ENCODE measurements at regions not wholly inside any gene's neighbourhood (a gene's known extent, or its start where the extent isn't known, plus 50 kb on each side); places are given as distances from the start of the nearest gene placed in this dataset.

DNA sequence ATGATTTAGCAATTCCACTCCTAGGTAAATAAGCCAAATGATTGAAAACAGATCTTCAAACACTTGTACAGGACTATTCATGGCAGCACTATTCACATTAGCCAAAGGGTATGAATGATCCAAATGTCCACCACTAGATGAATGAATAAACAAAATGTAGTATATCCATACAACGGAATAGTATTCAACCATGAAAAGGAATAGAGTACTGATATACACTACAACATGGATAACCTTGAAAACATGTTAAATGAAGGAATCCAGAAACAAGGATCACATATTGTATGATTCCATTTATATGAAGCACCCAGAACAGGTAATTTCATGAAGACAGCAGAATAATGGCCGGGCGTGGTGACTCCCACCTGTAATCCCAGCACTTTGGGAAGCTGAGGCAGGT is 78.2 kb upstream of the IGF1R start:
- BruUV-seq (replicated peaks): no TSS peak
- FAIRE-seq: no peak

More for the DNA sequence above, 78.2 kb upstream of the IGF1R start:
- H3K27me3 ChIP-seq (ENCODE audit: control insufficient read depth in 2 of 2, insufficient read depth in 2 of 2, low read length in 2 of 2): peaks cover 0 to 2% of the 10 kb centered on the region in 2 experiments
- dilution Hi-C loops (cut with MboI; ENCODE audit: extremely low pct_ligation_motif_present, low sequenced_read_pairs): no loop called here
- DNase-seq (ENCODE audit: low read depth, low spot score): no peak
- H3K4me3 ChIP-seq (replicated peaks in 1 of 3; ENCODE audit: insufficient read depth in 1 of 3, low read depth in 1 of 3, low read length in 3 of 3): no peak overlapping the region
- TF ChIP-seq, protein P1, sequence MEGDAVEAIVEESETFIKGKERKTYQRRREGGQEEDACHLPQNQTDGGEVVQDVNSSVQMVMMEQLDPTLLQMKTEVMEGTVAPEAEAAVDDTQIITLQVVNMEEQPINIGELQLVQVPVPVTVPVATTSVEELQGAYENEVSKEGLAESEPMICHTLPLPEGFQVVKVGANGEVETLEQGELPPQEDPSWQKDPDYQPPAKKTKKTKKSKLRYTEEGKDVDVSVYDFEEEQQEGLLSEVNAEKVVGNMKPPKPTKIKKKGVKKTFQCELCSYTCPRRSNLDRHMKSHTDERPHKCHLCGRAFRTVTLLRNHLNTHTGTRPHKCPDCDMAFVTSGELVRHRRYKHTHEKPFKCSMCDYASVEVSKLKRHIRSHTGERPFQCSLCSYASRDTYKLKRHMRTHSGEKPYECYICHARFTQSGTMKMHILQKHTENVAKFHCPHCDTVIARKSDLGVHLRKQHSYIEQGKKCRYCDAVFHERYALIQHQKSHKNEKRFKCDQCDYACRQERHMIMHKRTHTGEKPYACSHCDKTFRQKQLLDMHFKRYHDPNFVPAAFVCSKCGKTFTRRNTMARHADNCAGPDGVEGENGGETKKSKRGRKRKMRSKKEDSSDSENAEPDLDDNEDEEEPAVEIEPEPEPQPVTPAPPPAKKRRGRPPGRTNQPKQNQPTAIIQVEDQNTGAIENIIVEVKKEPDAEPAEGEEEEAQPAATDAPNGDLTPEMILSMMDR (IDR thresholded peaks at IDR 0.05; ENCODE audit: extremely low read depth in 1 of 2, insufficient read depth in 1 of 2, low read depth in 1 of 2, low read length in 2 of 2): no peak
- TF ChIP-seq FOS (IDR thresholded peaks at IDR 0.05; ENCODE audit: borderline replicate concordance, insufficient read depth, low read length) (no peak), MYC (IDR thresholded peaks at IDR 0.05; ENCODE audit: low read depth, low read length) (no peak), POLR2AphosphoS5 (IDR thresholded peaks at IDR 0.05; ENCODE audit: insufficient read depth, low read depth, low read length) (no peak), JUN (IDR thresholded peaks at IDR 0.05; ENCODE audit: borderline replicate concordance, insufficient read depth, insufficient read length, low read depth) (no peak), GATA2 (IDR thresholded peaks at IDR 0.05; ENCODE audit: insufficient read depth, insufficient read length, low read depth, low read length) (no peak), EZH2 (IDR thresholded peaks at IDR 0.05; ENCODE audit: borderline replicate concordance, low read depth, low read length, severe bottlenecking) (no peak), POLR2A (IDR thresholded peaks at IDR 0.05; ENCODE audit: low read depth, low read length) (no peak)
- TF ChIP-seq, protein P2, sequence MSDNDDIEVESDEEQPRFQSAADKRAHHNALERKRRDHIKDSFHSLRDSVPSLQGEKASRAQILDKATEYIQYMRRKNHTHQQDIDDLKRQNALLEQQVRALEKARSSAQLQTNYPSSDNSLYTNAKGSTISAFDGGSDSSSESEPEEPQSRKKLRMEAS (IDR thresholded peaks at IDR 0.05; ENCODE audit: insufficient read depth, insufficient read length): no peak
- ChIA-PET CTCF (interaction anchor here (0.9 kb wide), 1 partner anchor 8 kb away, joined by 3 read pairs; no protein-coding TSS in a partner anchor), POLR2A (no interaction called here)
- no peak overlapping the region for H2AFZ ChIP-seq (ENCODE audit: low read depth, low read length)
- H3K4me2 ChIP-seq (ENCODE audit: insufficient read depth, low read length): no peak overlapping the region
- no peaks in the 10 kb centered on the region for H3K36me3 ChIP-seq (ENCODE audit: control insufficient read depth in 2 of 2, extremely low read depth in 1 of 2, insufficient read depth in 2 of 2, low read length in 2 of 2)
- no peaks in the 10 kb centered on the region for H4K20me1 ChIP-seq (replicated peaks; ENCODE audit: control insufficient read depth, extremely low read depth, insufficient read depth, low read length)
- no peaks in the 10 kb centered on the region for H3K4me1 ChIP-seq (ENCODE audit: control insufficient read depth, extremely low read depth, insufficient read depth, low read length)
- no peak overlapping the region for H3K27ac ChIP-seq (ENCODE audit: insufficient read depth, low read depth, low read length)
- no peak overlapping the region for H3K9ac ChIP-seq (replicated peaks; ENCODE audit: extremely low read depth, insufficient read depth, low read length)
- intact Hi-C loops (cut with micrococcal nuclease): no loop called here
- no peaks in the 10 kb centered on the region for H3K79me2 ChIP-seq (ENCODE audit: control insufficient read depth, insufficient read depth, low read length)
- no peaks in the 10 kb centered on the region for H3K9me3 ChIP-seq (replicated peaks; ENCODE audit: control insufficient read depth, insufficient read depth, low read length)
- H3K9me1 ChIP-seq (replicated peaks; ENCODE audit: control insufficient read depth, extremely low read depth, insufficient read depth, low read length): no peaks in the 10 kb centered on the region
